ENCODE measurements at regions not wholly inside any gene's neighbourhood (a gene's known extent, or its start where the extent isn't known, plus 50 kb on each side); places are given as distances from the start of the nearest gene placed in this dataset.

GRCh38 chr14:21933681-21934080, 260.1 kb upstream of the OR4E1 start:
- peak; percentile 39 for TF ChIP-seq CTCF (IDR thresholded peaks at IDR 0.05; ENCODE audit: low read depth, low read length, missing input control)
- no peak for TF ChIP-seq FOXA1 (IDR thresholded peaks at IDR 0.05)
- TF ChIP-seq TAF1 (conservative IDR thresholded peaks at IDR 0.05) = no peak
- no peak for TF ChIP-seq REST (IDR thresholded peaks at IDR 0.05)
- no peak for TF ChIP-seq ATF3 (IDR thresholded peaks at IDR 0.05)
- TF ChIP-seq RAD21 (IDR thresholded peaks at IDR 0.05) = peak; percentile 58 to 65
- TF ChIP-seq GABPA (IDR thresholded peaks at IDR 0.05 in 1 of 2, conservative IDR thresholded peaks at IDR 0.05 in 1 of 2) = no peak
- no peak for TF ChIP-seq SP1 (IDR thresholded peaks at IDR 0.05)
- no peak for TF ChIP-seq FOXA2 (IDR thresholded peaks at IDR 0.05)
- TF ChIP-seq MAX (IDR thresholded peaks at IDR 0.05) = no peak
- TF ChIP-seq EGR1 (IDR thresholded peaks at IDR 0.05; ENCODE audit: low read depth in 2 of 2) = no peak
- TF ChIP-seq RXRA (IDR thresholded peaks at IDR 0.05) = no peak
- TF ChIP-seq ZBTB33 (IDR thresholded peaks at IDR 0.05) = no peak
- no peak for TF ChIP-seq YY1 (IDR thresholded peaks at IDR 0.05)

Measured in liver (tissue), 3 donors.